Osteocyte (in vitro differentiated cells): ENCODE measurements at regions not wholly inside any gene's neighbourhood (a gene's known extent, or its start where the extent isn't known, plus 50 kb on each side); places are given as distances from the start of the nearest gene placed in this dataset.

Source experiments
- DNase-seq: peaks from one replicate; pipeline ENCODE4 v3.0.0; 2021; ENCODE audit warnings: mixed read lengths; ENCODE audit not compliant: unreplicated experiment; ENCODE audit errors: extremely low spot score
- H3K27ac Mint-ChIP-seq: one replicate; pipeline ENCODE4 v1.8.0; 2021; ENCODE audit warnings: mild to moderate bottlenecking, mixed read lengths; ENCODE audit not compliant: unreplicated experiment
- H3K27me3 Mint-ChIP-seq: one replicate; pipeline ENCODE4 v1.8.0; 2021; ENCODE audit warnings: mixed read lengths; ENCODE audit not compliant: unreplicated experiment
- H3K36me3 Mint-ChIP-seq: one replicate; pipeline ENCODE4 v1.8.0; 2021; ENCODE audit warnings: mixed read lengths; ENCODE audit not compliant: unreplicated experiment
- H3K4me1 Mint-ChIP-seq: one replicate; pipeline ENCODE4 v1.8.0; 2021; ENCODE audit warnings: mixed read lengths; ENCODE audit not compliant: unreplicated experiment
- H3K4me3 Mint-ChIP-seq: one replicate; pipeline ENCODE4 v1.8.0; 2021; ENCODE audit warnings: mild to moderate bottlenecking, moderate library complexity, mixed read lengths; ENCODE audit not compliant: unreplicated experiment
- H3K9me3 Mint-ChIP-seq: one replicate; pipeline ENCODE4 v1.8.0; 2021; ENCODE audit warnings: mixed read lengths; ENCODE audit not compliant: unreplicated experiment
- CTCF ChIP-seq: fragments of 200-600 bp; sonication (generic); IDR thresholded peaks from 2 replicates; pipeline ENCODE4 v1.5.0; 2021; ENCODE audit warnings: antibody characterized with exemption, mild to moderate bottlenecking, moderate library complexity

GRCh38 chr19:34018546-34018945 lies 153.8 kb upstream of the LSM14A start:
- DNase-seq = no peak
- H3K4me1 Mint-ChIP-seq = no peaks in the 10 kb centered on the region

GRCh38 chr19:34023381-34023780 lies 148.9 kb upstream of the LSM14A start:
- Mint-ChIP-seq H3K27ac (no peak overlapping the region), H3K4me3 (no peak overlapping the region), H3K27me3 (peaks cover 12% of the 10 kb centered on the region), H3K4me1 (no peaks in the 10 kb centered on the region), H3K9me3 (peaks cover 24% of the 10 kb centered on the region), H3K36me3 (no peaks in the 10 kb centered on the region)
- no peak for TF ChIP-seq CTCF
- DNase-seq = no peak

More at GRCh38 chr19:34018546-34018945, 153.8 kb upstream of the LSM14A start:
- Mint-ChIP-seq H3K36me3 (no peaks in the 10 kb centered on the region), H3K4me3 (no peak overlapping the region), H3K9me3 (peaks cover 20% of the 10 kb centered on the region), H3K27ac (no peak overlapping the region), H3K27me3 (peaks cover 25% of the 10 kb centered on the region)
- TF ChIP-seq CTCF = no peak

GRCh38 chr19:34033880-34034279 lies 138.4 kb upstream of the LSM14A start:
- H3K27me3 Mint-ChIP-seq = no peaks in the 10 kb centered on the region
- no peaks in the 10 kb centered on the region for H3K36me3 Mint-ChIP-seq
- H3K9me3 Mint-ChIP-seq = no peaks in the 10 kb centered on the region
- DNase-seq = no peak
- no peak for TF ChIP-seq CTCF
- no peak overlapping the region for H3K27ac Mint-ChIP-seq
- no peaks in the 10 kb centered on the region for H3K4me1 Mint-ChIP-seq
- H3K4me3 Mint-ChIP-seq = no peak overlapping the region

GRCh38 chr19:34034318-34034846 lies 137.9 kb upstream of the LSM14A start:
- no peaks in the 10 kb centered on the region for H3K4me1 Mint-ChIP-seq
- no peak for DNase-seq
- no peaks in the 10 kb centered on the region for H3K36me3 Mint-ChIP-seq
- no peaks in the 10 kb centered on the region for H3K27me3 Mint-ChIP-seq
- H3K4me3 Mint-ChIP-seq = no peak overlapping the region
- H3K9me3 Mint-ChIP-seq = no peaks in the 10 kb centered on the region
- H3K27ac Mint-ChIP-seq = no peak overlapping the region
- no peak for TF ChIP-seq CTCF

- H3K9me3 Mint-ChIP-seq = no peaks in the 10 kb centered on the region
- TF ChIP-seq CTCF = peak; percentile 74
- H3K36me3 Mint-ChIP-seq = no peaks in the 10 kb centered on the region
- DNase-seq = no peak
- H3K4me1 Mint-ChIP-seq = no peaks in the 10 kb centered on the region
- H3K27me3 Mint-ChIP-seq = no peaks in the 10 kb centered on the region
- no peak overlapping the region for H3K4me3 Mint-ChIP-seq
- no peak overlapping the region for H3K27ac Mint-ChIP-seq
Measured at GRCh38 chr19:34041925-34042521, 130.3 kb upstream of the LSM14A start.
